ENCODE measurements at regions not wholly inside any gene's neighbourhood (a gene's known extent, or its start where the extent isn't known, plus 50 kb on each side); places are given as distances from the start of the nearest gene placed in this dataset.

DNA sequence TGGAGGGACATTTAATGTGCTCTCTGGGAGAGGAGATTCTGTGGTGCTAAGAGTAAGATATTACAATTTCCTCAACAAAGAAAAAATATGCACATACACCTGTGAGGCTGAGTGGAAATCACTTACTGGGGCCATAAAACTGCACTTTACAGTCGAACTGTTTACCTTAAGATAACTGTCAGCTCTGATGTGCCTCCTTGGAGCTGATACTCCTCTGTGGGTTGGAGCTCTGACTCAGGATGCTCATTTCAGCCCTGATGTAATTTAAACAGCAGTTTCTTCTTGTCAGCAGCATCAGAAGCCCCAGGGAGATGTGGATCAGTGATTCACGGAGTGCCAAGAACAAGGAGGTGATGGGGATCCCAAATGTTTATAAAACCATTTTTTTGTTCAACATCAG lies 241.9 kb upstream of the SFRP2 start:
- DNase-seq (ENCODE audit: low read depth, low spot score) (no peak), ATAC-seq (no peak)
- TF ChIP-seq CTCF (IDR thresholded peaks at IDR 0.05) (no peak), TCF7L2 (IDR thresholded peaks at IDR 0.05; ENCODE audit: low read depth, low read length) (no peak), REST (IDR thresholded peaks at IDR 0.05; ENCODE audit: insufficient read depth in 1 of 2, low read depth in 2 of 2, low read length in 1 of 2) (no peak), POLR2AphosphoS5 (IDR thresholded peaks at IDR 0.05; ENCODE audit: low read depth, low read length) (no peak), SIN3A (IDR thresholded peaks at IDR 0.05; ENCODE audit: borderline replicate concordance, insufficient read depth, low read depth, low read length) (no peak)
- Histone ChIP-seq H3K27me3 (ENCODE audit: control insufficient read depth, insufficient read depth, low read length) (no peaks in the 10 kb centered on the region), H3K36me3 (ENCODE audit: control insufficient read depth, insufficient read depth, low read length) (no peaks in the 10 kb centered on the region), H3K4me3 (ENCODE audit: low read depth in 2 of 2, low read length in 2 of 2) (no peak overlapping the region), H3K9me3 (ENCODE audit: control insufficient read depth, insufficient read depth, low read depth, low read length) (no peaks in the 10 kb centered on the region), H3K4me1 (ENCODE audit: control insufficient read depth, insufficient read depth, low read length) (no peaks in the 10 kb centered on the region), H3K27ac (ENCODE audit: low read length) (no peak overlapping the region)
- BruUV-seq (replicated peaks), result no TSS peak
- ChIA-PET CTCF (no interaction called here), POLR2A (no interaction called here)
- in situ Hi-C loops (cut with HindIII; ENCODE audit: low pct_unique_long_range_greater_than_20kb, low sequenced_read_pairs) (no loop called here), intact Hi-C loops (cut with micrococcal nuclease; ENCODE audit: unreplicated experiment) (no loop called here)

DNA sequence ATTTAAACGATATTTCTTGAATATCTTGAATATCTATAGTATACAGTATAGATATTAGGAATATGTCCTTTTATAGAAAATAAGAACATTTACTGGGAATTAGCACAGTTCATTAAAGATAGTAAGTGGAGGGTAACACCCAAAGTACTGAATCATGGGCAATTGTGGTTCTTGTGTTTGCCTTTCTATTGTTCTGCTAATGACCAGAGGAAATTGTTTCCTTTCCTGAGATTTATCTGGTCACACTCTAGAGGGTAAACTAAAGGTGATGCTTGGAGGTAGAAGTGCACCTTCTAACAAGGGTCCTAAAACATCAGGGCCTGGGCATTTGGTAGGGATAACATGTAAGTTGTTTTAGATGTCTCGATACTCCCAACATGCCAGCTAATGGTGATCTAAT lies 241.3 kb upstream of the SFRP2 start:
- POLR2A ChIA-PET, result no interaction called here
- H3K4me1 ChIP-seq (ENCODE audit: control insufficient read depth, insufficient read depth, low read length), result no peaks in the 10 kb centered on the region
- no peaks in the 10 kb centered on the region for H3K9me3 ChIP-seq (ENCODE audit: control insufficient read depth, insufficient read depth, low read depth, low read length)
- TF ChIP-seq TCF7L2 (IDR thresholded peaks at IDR 0.05; ENCODE audit: low read depth, low read length) (no peak), SIN3A (IDR thresholded peaks at IDR 0.05; ENCODE audit: borderline replicate concordance, insufficient read depth, low read depth, low read length) (no peak), REST (IDR thresholded peaks at IDR 0.05; ENCODE audit: insufficient read depth in 1 of 2, low read depth in 2 of 2, low read length in 1 of 2) (no peak), CTCF (IDR thresholded peaks at IDR 0.05) (no peak), POLR2AphosphoS5 (IDR thresholded peaks at IDR 0.05; ENCODE audit: low read depth, low read length) (no peak)
- no peaks in the 10 kb centered on the region for H3K36me3 ChIP-seq (ENCODE audit: control insufficient read depth, insufficient read depth, low read length)
- BruUV-seq (replicated peaks), result no TSS peak
- no peaks in the 10 kb centered on the region for H3K27me3 ChIP-seq (ENCODE audit: control insufficient read depth, insufficient read depth, low read length)
- DNase-seq (ENCODE audit: low read depth, low spot score) (no peak), ATAC-seq (no peak)
- intact Hi-C loops (cut with micrococcal nuclease; ENCODE audit: unreplicated experiment), result no loop called here
- H3K4me3 ChIP-seq (ENCODE audit: low read depth in 2 of 2, low read length in 2 of 2), result no peak overlapping the region
- no peak overlapping the region for H3K27ac ChIP-seq (ENCODE audit: low read length)
- in situ Hi-C loops (cut with HindIII; ENCODE audit: low pct_unique_long_range_greater_than_20kb, low sequenced_read_pairs), result no loop called here
- CTCF ChIA-PET, result no interaction called here
